HG02870 (cell line): ENCODE measurements at regions not wholly inside any gene's neighbourhood (a gene's known extent, or its start where the extent isn't known, plus 50 kb on each side); places are given as distances from the start of the nearest gene placed in this dataset.
"Not testable (repeated sequence)": the region's sequence is repeated elsewhere in the genome, so short reads cannot be mapped to it uniquely, and the experiment has no call there.

Source experiments
- ATAC-seq: cut with Tn5 transposase; IDR thresholded peaks from one replicate; pipeline ENCODE4 v1.9.1; 2021; ENCODE audit warnings: mild to moderate bottlenecking, moderate library complexity; ENCODE audit not compliant: unreplicated experiment

DNA sequence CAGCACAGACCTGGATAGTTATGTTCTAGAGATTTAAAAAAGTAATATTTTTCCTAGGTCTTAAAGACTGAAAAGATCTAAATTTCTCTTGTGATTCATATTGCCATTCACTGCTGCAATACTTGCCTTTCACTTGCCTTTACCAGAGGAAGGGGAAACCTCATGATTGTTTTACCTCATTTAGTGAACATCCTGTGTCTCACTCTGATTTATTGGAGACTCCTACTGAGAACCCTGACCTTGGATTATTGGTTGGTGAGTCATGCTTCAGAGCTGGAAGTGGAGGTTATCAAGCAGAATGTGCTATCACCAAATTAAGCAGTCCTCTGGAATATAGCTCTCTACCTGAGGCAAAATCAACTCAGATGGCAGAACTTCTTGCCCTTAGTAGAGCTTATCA lies 500.5 kb downstream of the TSN start:
- ATAC-seq: no peak

DNA sequence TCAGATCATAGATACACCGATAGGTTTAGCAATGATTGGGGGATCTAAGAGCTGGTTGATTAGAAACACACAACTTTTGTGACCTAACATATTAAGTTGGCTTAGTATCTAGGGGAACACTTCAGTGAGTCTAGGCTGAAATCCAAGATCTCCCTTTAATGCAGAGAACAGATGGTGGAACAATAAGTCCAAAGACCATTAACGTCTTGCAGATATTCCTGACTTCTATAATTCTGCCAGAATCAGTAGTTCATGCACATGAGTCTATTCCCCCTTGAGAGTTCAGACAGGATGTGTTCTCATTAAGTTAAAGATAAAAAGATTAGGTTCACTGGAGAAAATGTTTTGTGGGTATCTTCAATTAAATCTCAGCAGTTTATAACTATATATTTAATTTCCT lies 506.5 kb downstream of the TSN start:
- no peak for ATAC-seq

DNA sequence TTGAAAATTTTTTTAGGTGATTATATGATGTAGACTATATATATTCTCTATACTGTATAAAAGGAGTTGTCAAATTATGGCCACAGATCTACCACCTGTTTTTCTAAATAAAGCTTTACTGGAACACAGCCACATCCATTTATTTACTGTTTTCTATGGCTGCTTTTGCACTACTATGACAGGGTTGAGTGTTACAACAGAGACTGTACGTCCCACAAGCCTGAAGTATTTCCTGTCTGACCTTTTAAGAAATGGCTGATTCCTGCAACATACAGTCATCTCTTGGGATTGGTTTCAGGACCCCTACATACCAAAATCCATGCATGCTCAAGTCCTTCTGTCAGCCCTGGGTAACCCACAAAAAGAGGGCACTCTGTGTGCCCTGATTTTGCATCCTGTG lies 508.3 kb downstream of the TSN start:
- ATAC-seq: no peak

DNA sequence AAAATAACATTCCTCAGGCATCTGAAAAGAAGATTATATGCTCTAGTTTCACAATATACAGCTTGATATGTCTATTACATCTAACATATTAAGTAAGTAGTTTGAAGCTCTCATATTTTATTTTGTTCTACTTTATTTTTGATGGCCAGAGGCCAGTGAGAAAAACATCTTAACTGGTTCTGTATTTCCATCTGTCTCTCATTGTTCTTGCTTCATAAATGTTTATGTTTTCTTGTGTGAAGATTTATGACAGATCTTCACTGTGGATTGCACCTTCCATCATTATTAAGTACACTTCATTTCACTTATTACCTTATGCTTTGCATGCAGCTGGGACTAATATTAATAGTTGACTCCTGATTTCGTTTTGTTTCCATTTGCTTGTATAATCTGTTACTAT lies 511.2 kb downstream of the TSN start:
- ATAC-seq: no peak

DNA sequence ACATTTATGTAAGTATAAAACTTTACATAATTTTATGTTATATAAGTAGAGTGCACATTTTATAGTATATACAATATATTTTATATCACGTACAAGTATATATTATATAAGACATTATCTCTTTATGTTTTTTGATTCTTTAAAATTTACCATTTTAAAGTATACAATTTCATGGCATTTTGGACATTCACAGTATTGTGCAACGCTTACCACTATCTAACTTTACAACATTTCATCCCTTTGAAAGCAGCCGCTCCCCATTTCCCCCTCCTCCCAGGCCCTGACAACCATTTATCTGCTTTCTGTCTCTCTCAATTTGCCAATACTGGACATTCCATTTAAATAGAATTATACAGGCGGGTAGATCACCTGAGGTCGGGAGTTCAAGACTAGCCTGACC lies 512.5 kb downstream of the TSN start:
- ATAC-seq: no peak

DNA sequence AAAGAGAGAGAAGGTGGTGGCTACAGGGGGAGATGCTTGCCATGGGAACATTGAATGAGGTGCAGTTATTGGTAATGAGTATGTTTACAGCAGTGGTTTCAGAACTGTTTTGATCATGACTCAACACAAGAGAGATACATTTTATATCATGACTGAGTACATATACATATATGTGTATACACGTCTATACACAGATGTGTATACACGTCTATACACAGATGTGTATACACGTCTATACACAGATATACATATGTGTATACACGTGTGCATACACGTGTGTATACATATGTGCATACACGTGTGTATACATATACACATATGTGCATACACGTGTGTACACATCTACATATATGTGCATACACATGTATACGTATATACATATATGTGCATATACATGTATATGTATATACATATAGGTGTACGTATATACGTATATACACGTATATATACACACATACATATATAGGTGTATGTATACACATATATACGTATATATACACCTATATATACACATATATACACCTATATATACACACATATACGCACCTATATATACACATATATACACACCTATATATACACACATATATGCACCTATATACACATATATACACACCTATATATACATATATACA lies 518.5 kb downstream of the TSN start:
- ATAC-seq: no peak

DNA sequence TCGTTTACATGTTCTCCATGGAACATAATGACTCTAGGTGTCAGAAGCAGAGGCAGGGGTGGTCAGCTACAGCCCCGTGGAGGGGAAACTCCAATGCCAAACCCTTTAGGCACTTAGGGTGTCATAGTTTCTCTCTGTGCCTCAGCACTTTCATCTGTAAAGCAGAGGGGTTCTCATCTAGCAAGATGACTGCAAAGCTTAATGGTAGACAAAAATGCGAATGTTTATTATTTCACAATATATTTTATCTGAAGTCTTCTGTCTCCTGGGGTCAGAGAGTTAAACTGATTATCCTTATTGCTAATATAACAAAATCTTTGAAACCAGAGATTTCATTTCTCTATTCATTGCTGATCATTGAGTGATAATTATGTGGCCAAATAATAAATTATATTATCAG lies 522.5 kb downstream of the TSN start:
- no peak for ATAC-seq

DNA sequence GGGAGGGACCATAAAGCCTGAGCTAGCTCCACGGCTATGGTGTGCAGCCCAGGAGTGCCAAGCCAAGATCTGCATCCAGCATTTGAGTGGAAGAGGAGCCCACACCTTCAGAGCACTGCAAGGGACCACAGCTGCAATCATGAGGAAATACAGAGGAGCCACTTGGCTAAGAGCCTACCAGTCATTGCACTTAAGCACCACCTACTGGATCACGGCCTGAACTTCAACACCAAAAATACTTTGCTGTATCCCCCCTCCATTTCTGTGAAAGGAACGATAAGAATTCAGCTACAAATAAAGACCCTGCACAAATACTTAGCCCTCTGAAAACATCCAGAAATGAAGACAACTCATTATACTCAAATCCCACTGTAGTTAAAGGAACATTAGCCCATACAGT lies 545.3 kb downstream of the TSN start:
- ATAC-seq: no peak

DNA sequence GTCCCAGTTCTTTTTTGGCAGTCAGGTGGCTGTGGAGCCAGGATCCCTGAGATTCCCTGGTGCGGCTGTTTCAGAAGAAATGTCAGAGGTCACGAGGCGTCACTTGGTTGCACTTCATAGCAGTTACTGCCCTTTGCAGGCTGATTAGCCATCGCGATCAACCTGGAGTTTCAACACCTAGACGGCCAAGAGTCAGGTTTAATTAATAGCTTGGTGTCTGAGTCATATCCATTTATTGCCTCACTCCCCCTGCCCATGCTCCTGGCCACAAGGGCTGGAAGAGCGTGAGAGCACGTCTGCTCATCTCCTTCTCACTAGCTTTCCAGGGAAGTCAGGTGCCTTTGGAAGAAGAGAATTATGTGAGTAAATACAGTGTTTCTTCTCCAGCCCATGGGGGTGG lies 552.3 kb downstream of the TSN start:
- no peak for ATAC-seq

DNA sequence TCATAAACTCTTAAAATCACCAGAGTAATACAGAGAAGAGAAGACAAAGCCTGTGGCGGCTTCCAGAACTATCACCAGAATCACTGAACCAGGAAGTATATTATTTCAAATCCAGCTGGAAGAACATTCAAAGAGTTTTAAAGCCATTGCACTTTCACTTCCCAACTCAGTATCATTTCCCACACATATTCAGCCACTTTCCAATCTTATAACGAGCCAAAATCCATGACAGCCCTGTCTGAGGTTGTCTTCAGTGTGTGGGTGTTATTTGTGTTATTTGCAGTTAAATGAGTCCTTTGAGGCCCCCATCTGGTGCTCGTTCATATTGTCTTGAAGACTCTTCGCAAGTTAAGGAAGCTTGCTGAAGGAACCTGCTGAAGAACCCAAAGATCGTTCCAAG lies 559.9 kb downstream of the TSN start:
- ATAC-seq: no peak

DNA sequence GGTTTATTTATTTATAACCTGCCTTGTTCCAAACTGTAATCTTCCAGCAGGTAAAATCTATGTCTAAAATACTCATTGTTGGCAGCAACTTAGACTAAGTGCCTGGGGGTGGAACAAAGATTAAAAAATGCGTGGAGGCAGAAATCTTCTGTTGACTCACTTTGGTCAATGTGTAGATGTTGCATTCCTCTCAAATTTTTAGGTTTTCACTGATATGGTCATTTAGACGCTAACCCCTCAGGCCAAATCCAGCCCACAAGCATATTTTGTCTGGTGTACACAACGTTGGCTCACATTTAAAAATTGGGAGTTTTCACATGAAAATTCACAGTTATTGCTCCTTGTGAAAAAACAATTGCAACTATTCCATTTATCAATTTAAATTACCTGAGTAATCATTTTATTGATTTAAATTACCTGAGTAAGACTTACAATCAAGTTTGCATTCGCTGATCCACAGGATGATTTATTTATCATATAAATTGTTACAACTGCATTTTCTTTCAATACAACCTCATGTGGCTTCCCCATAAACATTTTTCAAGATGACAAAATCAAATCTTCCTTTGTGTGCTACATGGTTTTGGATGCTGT lies 564.2 kb downstream of the TSN start:
- no peak for ATAC-seq

DNA sequence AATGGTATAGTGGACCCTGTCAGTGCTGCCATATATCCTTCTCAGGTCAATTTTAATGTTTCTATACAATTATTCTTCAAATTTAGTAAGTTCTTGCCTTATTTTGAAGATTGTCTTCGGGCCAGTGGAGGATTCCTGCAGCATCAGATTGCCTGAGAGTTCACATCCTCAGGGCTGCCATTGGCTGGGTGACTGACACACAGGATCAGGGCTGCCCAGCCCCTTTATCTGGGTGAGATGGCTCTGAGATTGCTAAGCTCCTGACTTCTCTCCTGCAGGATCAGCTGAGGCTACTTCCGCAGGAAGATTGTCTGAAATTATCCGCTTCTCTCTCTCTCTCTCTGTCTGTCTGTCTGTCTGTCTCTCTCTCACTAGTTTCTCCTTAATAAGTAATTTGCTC lies 567.4 kb downstream of the TSN start:
- no peak for ATAC-seq

DNA sequence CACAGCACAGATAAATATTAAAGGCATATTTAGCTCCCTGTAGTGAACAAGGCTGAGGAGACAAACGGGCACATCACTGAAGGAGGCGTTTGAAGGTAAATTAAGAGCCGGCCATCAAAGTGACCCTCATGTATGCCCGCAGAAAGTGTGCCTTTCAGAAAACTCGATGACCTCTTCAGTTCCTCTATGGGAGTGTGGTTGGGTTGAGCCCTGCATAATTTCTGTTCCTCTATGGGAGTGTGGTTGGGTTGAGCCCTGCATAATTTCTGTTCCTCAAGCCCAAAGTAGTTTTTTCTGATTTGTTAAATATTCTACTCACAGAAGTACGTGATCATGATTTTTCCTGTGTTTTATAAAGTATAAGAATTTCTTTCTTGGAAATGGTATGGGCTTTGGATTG lies 568.5 kb downstream of the TSN start:
- ATAC-seq: peak; percentile 61

DNA sequence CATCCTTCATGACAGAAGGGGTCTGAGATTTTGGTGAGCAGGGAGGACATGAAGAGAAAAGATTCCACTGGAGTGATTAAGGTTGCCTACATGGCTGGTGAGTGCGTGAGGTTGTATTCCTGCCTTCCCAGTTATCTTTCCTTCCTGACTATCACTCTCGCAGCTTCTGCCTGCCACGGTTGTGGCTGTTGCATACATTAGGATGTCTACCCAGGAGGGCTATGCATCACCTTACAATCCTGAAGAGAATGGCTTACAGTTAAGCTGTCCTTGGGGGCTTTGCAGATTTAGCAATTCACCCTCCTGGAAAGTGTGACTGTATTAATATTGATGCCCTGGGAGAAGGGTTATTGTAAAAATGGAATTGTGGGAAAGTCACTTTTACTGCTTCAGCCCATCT lies 571.0 kb downstream of the TSN start:
- ATAC-seq: no peak

DNA sequence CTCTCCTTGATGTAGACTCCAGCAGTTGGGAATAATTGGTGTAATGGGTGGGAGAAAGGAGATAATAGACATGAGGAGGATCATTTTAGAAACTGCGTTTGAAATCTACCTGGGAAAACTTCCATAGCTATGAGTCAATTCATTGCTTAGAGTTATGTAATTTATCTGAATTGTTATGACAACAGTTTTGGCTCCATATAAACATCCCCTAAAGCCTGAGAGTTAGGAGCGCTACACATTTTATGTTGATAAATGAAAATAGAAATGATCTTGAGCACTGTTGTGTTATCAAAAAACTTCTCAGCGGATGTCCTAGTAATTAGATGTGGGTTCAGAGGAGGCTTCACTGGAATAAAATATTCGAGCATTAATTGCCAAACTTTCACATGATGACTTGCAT lies 573.4 kb downstream of the TSN start:
- no peak for ATAC-seq

DNA sequence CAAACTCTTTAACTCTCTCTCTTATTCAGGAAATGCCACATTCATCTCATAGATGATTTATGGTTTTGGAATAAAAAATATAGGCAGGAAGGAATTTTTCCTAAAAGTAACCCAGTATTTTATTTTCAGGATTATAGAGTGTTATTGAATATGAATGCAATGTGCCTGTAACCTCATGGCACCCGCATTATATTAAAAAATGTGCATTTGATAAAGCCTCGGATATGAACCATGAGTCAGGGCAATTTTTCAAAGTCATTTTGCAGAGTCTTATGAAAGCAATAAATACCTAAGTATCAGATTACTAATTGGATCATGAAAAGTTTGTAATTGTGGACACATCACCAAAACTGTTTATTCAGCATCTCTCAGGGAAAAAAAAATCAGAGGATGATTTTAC lies 573.8 kb downstream of the TSN start:
- ATAC-seq: no peak

DNA sequence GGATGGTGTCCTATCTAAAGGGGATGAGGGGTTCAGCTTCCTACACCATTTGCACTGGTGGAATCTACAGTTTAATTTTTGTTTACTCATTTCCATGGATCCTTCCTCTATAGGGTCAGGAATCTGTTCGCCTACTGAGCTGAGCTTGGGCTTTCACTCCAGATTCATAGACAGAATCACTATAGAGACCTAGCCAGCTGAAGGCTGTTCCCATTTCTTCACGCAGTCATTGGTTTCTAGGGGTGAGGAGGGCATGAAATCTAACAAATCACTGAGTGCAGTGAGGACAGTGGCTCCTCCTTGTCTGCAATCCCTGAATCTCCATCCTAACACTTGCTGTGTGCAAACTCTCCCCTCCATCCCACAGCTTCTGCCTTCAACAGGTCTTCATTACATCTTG lies 578.5 kb downstream of the TSN start:
- no peak for ATAC-seq

DNA sequence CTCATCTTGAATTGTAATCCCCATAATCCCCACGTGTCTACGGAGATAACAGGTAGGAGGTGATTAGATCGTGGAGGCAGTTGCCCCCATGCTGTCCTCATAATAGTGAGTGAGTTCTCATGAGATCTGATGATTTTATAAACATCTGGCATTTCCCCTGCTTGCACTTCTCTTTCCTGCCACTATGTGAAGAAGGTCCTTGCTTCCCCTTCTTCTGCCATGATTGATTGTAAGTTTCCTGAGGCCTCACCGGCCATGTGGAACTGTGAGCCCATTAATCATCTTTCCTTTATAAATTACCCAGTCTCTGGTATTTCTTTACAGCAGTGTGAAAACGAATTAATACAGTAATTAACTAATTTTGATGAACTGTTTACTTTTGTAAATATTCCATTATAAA lies 582.5 kb downstream of the TSN start:
- no peak for ATAC-seq

DNA sequence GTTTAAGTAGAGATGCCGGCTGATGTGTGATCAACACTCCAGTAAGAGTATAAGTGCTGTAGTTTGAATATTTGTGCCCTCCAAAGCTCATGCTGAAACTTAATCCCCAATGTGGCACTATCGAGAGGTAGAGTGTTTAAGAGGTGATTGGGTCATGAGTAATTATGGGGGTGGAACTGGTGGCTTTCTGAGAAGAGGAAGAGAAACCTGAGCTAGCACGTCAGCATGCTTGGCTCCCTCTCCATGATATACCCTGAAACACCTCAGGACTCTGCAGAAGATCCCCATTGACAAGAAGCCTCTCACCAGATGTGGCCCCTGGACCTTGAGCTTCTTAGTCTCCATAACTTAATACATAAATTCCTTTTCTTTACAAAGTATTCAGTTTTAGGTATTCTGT lies 584.8 kb downstream of the TSN start:
- ATAC-seq: peak; percentile 96

DNA sequence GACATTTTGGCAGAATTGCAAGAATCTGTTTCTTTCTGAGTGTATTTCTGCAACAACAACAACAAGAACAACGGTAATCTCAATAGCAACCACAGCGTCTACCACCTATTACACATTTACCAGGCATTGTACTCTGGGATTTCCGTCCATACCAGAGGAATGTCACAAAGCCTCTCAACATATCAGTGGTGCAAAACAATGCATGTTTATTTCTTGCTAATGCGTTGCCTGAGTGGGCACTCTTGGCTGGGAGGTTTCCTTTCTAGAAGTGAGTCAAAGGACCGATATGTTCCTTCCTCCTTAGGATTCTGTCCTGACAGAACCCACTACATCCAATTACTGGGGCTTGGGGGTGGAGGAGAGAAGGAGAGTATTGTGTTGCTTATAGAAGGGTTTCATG lies 585.6 kb downstream of the TSN start:
- ATAC-seq: no peak

DNA sequence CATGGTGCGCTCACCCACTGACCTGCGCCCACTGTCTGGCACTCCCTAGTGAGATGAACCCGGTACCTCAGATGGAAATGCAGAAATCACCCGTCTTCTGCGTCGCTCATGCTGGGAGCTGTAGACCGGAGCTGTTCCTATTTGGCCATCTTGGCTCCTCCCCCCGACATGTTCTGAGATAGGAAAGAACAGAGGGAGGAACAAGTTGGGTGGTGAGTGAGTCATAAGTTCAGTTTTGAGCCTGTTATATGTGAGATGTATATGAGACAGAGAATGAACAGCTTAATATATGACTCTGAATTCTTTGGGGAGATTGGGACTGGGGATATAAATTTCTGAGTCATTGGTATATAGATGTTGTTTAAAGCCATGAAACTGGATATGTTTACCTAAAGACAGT lies 596.7 kb downstream of the TSN start:
- ATAC-seq: not testable (repeated sequence)

DNA sequence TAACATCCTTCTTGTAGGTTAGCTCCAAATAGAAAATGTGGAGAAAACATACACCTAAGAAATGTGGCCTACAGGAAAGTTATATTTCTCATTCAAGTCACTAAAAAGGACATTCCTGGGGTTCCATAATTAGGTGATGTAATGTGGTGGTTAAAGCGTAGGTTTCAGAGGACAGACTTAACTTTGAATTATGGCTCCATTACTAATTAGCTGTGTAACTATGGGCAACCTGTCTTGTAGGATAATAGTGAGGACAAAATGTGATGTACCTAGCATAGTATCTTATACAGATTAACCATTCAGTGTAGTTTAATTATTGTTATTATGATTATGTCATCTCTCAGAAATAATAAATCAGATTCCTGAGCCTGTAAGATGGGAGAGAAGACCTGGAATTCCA lies 602.5 kb downstream of the TSN start:
- ATAC-seq: no peak

DNA sequence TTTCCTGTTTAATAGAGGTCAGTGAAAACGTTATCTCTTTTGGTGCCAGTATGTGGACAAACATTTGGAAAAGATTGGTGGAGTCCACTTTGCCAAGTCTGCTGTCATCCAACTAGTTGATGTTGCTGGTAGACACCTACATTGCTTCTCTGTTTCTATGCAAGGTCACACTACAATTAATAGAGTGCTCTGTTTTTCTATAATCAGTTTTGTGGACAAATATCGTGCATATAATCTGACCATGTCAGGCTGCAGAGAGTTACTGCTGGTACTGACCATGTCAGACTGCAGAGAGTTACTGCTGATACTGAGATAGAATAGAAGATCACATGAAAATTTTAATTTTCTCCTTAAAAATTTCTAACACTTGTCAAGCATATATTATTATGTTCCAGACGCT lies 603.3 kb downstream of the TSN start:
- ATAC-seq: no peak
